Thyroid gland (tissue), 4 donors: ENCODE measurements at regions not wholly inside any gene's neighbourhood (a gene's known extent, or its start where the extent isn't known, plus 50 kb on each side); places are given as distances from the start of the nearest gene placed in this dataset.

Experiments
- DNase-seq, 2 donors: peaks; one replicate each; pipeline ENCODE4 v3.0.0-alpha.2; 2019
- H3K27ac ChIP-seq, 3 donors: fragments of 200-600 bp; sonication (generic); 1 replicate in 2 of 3; 2 replicates in 1 of 3; pipeline ENCODE4 v1.5.1; 2016 to 2019; ENCODE audit warnings: mild to moderate bottlenecking in 1 of 3, moderate library complexity in 1 of 3
- H3K27me3 ChIP-seq: fragments of 200-600 bp; sonication (generic); one replicate; pipeline ENCODE4 v1.5.1; 2019
- H3K36me3 ChIP-seq, 2 donors: fragments of 200-600 bp; sonication (generic); one replicate each; pipeline ENCODE4 v1.5.1; 2016 to 2019
- H3K4me1 ChIP-seq, 2 donors: fragments of 200-600 bp; sonication (generic); one replicate each; pipeline ENCODE4 v1.5.1; 2017 to 2019
- H3K4me3 ChIP-seq, 3 donors: fragments of 200-600 bp; sonication (generic); replicated peaks in 1 of 3; 1 replicate in 2 of 3; 2 replicates in 1 of 3; pipeline ENCODE4 v1.5.1; 2016; ENCODE audit warnings: mild to moderate bottlenecking in 1 of 3
- H3K9me3 ChIP-seq: fragments of 200-600 bp; sonication (generic); one replicate; pipeline ENCODE4 v1.5.1; 2017
- POLR2A ChIP-seq, 2 donors: fragments of 450-650 bp; IDR thresholded peaks; one replicate each; pipeline ENCODE4 v1.6.1; 2017; ENCODE audit warnings: antibody characterized with exemption in 2 of 2, mild to moderate bottlenecking in 2 of 2, moderate library complexity in 1 of 2
- whole genome bisulfite sequencing, 2 donors: methylation state at CpG; one replicate each; pipeline ENCODE4 v1.1.5; 2017; 5-methylcytosine and 5-hydroxymethylcytosine counted together
- intact Hi-C: fragments of 100-400 bp; cut with DNase I; formaldehyde crosslinking; loops from one replicate; pipeline ENCODE4 v1.15.1; 2023
- TF ChIP-seq, protein P1 (sequence below), 6 experiments: fragments of 200-600 bp in 3 of 6; fragments of 450-650 bp in 3 of 6; sonication (generic) in 3 of 6; IDR thresholded peaks; one replicate each; pipeline ENCODE4 v1.5.1; 2016 to 2019; ENCODE audit warnings: antibody characterized with exemption in 6 of 6, mild to moderate bottlenecking in 2 of 6, inconsistent platforms in 1 of 6, moderate library complexity in 1 of 6

DNA sequence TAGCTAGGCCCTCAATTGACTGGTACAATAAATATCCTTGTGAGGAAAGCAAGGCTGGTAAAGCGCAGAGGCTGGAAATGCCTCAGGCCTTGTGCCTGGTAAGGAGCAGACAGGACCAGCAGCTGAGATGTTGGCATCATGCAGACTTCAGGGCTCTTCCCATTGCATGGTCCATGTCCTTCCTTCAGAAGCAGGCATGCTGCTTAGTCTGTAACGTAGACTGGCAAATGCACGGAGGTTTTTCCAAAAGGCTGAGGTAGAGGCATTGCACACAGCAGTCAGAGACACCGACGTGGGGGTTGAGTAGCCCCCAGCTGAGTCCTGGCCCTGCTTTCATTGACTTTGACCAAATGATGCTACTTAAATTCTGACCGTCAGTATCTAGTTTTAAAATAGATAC lies 87.1 kb downstream of the ADRB2 start:
- no peak overlapping the region for H3K27ac ChIP-seq
- no peaks in the 10 kb centered on the region for H3K36me3 ChIP-seq
- H3K9me3 ChIP-seq = no peaks in the 10 kb centered on the region
- no peaks in the 10 kb centered on the region for H3K27me3 ChIP-seq
- DNase-seq = no peak
- no peak for TF ChIP-seq POLR2A (IDR thresholded peaks at IDR 0.05)
- TF ChIP-seq, protein P1, sequence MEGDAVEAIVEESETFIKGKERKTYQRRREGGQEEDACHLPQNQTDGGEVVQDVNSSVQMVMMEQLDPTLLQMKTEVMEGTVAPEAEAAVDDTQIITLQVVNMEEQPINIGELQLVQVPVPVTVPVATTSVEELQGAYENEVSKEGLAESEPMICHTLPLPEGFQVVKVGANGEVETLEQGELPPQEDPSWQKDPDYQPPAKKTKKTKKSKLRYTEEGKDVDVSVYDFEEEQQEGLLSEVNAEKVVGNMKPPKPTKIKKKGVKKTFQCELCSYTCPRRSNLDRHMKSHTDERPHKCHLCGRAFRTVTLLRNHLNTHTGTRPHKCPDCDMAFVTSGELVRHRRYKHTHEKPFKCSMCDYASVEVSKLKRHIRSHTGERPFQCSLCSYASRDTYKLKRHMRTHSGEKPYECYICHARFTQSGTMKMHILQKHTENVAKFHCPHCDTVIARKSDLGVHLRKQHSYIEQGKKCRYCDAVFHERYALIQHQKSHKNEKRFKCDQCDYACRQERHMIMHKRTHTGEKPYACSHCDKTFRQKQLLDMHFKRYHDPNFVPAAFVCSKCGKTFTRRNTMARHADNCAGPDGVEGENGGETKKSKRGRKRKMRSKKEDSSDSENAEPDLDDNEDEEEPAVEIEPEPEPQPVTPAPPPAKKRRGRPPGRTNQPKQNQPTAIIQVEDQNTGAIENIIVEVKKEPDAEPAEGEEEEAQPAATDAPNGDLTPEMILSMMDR (IDR thresholded peaks at IDR 0.05) = no peak
- no peak overlapping the region for H3K4me3 ChIP-seq
- 73 to 89% methylated on average over 6 of the region's 6 CpGs for WGBS, 2 donors
- H3K4me1 ChIP-seq = peaks cover 0 to 13% of the 10 kb centered on the region in 2 donors
- intact Hi-C loops = loop anchor here (10.0 kb wide), 1 partner anchor 91 kb away; no protein-coding TSS in a partner anchor

GRCh38 chr5:148913985-148914431 lies 87.6 kb downstream of the ADRB2 start:
- no peaks in the 10 kb centered on the region for H3K9me3 ChIP-seq
- no peak overlapping the region for H3K27ac ChIP-seq
- H3K27me3 ChIP-seq = no peaks in the 10 kb centered on the region
- H3K4me1 ChIP-seq = peaks cover 0 to 13% of the 10 kb centered on the region in 2 donors
- no peak overlapping the region for H3K4me3 ChIP-seq
- no peaks in the 10 kb centered on the region for H3K36me3 ChIP-seq
- 44 to 62% methylated on average over 2 of the region's 2 CpGs for WGBS, 2 donors
- TF ChIP-seq, protein P1 (IDR thresholded peaks at IDR 0.05) = no peak
- no peak for TF ChIP-seq POLR2A (IDR thresholded peaks at IDR 0.05)
- peak in 1 of 2 donors; percentile 45 for DNase-seq
- intact Hi-C loops = loop anchor here (10.0 kb wide), 1 partner anchor 91 kb away; no protein-coding TSS in a partner anchor

DNA sequence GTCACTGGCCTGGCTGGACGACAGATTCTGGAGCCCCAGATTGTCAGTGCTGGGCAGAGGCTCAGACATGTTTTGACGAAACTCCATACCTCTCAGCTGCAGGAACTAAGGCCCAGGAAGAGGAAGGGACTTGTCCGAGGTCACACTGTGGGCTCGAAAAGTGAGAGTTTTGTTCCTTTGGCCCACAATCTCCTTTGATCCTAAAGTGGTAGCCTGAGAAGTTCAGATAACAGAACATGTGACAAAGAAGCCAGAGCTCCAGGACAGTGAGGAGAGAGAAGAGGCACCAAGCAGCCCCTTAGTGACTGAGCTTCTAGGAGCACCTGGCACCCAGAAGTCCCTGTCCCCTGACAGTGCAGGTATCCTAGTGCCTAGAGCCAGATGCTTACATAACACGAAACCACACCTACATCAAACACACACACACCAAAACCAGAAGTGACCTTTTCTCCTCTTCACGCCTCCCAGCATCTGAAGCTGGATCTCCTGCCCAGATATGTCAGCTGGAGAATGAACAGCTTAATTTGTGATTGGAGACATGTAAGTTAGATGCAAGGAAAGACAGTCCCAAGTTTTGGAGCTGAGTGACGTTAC lies 88.9 kb downstream of the ADRB2 start:
- Histone ChIP-seq H3K27me3 (no peaks in the 10 kb centered on the region), H3K9me3 (no peaks in the 10 kb centered on the region), H3K36me3 (no peaks in the 10 kb centered on the region), H3K4me3 (no peak overlapping the region), H3K4me1 (peaks cover 0 to 13% of the 10 kb centered on the region in 2 donors), H3K27ac (no peak overlapping the region)
- intact Hi-C loops = loop anchor here (10.0 kb wide), 1 partner anchor 89 kb away; no protein-coding TSS in a partner anchor
- TF ChIP-seq POLR2A (IDR thresholded peaks at IDR 0.05) = no peak
- TF ChIP-seq, protein P1 (IDR thresholded peaks at IDR 0.05) = no peak
- DNase-seq = no peak
- WGBS, 2 donors = 68 to 82% methylated on average over 7 of the region's 7 CpGs

- no peak overlapping the region for H3K27ac ChIP-seq
- intact Hi-C loops = no loop called here
- DNase-seq = no peak
- no peaks in the 10 kb centered on the region for H3K4me1 ChIP-seq
- no peak overlapping the region for H3K4me3 ChIP-seq
- H3K36me3 ChIP-seq = no peaks in the 10 kb centered on the region
- H3K9me3 ChIP-seq = no peaks in the 10 kb centered on the region
- 30 to 60% methylated on average over 2 of the region's 2 CpGs for WGBS, 2 donors
- TF ChIP-seq POLR2A (IDR thresholded peaks at IDR 0.05) = no peak
- TF ChIP-seq, protein P1 (IDR thresholded peaks at IDR 0.05) = no peak
- H3K27me3 ChIP-seq = no peaks in the 10 kb centered on the region
Observed at GRCh38 chr5:148920646-148921288, 94.4 kb downstream of the ADRB2 start.

- H3K9me3 ChIP-seq = no peaks in the 10 kb centered on the region
- no peaks in the 10 kb centered on the region for H3K27me3 ChIP-seq
- WGBS, 2 donors = 85% methylated on average over 1 of the region's 1 CpG
- no peaks in the 10 kb centered on the region for H3K36me3 ChIP-seq
- no peak for TF ChIP-seq POLR2A (IDR thresholded peaks at IDR 0.05)
- TF ChIP-seq, protein P1 (IDR thresholded peaks at IDR 0.05) = no peak
- intact Hi-C loops = no loop called here
- no peaks in the 10 kb centered on the region for H3K4me1 ChIP-seq
- no peak overlapping the region for H3K4me3 ChIP-seq
- H3K27ac ChIP-seq = no peak overlapping the region
- DNase-seq = no peak
Observed at GRCh38 chr5:148921350-148921749, 94.9 kb downstream of the ADRB2 start.
